HG03565 (cell line): ENCODE measurements at regions not wholly inside any gene's neighbourhood (a gene's known extent, or its start where the extent isn't known, plus 50 kb on each side); places are given as distances from the start of the nearest gene placed in this dataset.

Source experiments
- ATAC-seq: cut with Tn5 transposase; IDR thresholded peaks from one replicate; pipeline ENCODE4 v1.9.1; 2021; ENCODE audit warnings: mild to moderate bottlenecking, moderate library complexity; ENCODE audit not compliant: unreplicated experiment

GRCh38 chr9:99361817-99362216 is 139.7 kb downstream of the SEC61B start:
- ATAC-seq: no peak

DNA sequence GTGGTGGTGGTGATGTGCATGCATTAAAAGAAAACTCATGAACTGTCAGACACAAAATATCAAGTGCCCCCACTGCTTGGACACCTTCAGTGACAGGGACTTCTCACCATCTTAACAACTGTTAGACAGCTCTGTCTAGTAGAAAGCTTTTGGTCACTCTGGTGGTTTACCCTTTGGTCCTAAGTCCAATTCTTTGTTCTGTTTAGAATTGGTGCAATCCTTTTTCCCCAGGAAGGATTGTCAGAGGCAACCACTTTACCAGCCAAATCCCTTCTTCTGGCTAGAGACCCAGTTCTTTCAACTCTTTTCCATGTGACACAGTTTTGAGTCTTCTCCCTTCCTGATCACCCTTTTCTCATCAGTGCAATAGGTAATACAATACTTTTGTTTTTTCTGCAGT is 140.2 kb downstream of the SEC61B start:
- ATAC-seq: no peak

DNA sequence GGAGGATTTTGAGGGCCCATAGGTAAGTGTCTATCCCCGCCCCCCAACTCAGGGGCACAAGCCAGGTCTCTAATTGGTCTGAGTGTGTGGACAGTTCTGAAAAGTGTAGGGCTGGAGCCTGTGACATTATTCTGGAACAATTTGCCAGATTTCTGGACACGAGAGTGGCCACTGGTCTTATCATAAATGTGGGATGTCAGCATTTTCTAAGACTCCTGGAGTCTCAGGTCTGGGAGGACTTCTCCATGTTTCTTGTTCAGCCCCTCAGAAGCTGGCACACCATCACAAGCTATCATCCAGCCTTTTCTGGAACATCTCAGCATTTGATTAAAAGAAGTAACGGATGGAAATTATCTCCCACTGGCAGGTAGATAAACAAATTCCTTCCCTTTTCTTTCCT is 141.4 kb downstream of the SEC61B start:
- ATAC-seq: no peak

DNA sequence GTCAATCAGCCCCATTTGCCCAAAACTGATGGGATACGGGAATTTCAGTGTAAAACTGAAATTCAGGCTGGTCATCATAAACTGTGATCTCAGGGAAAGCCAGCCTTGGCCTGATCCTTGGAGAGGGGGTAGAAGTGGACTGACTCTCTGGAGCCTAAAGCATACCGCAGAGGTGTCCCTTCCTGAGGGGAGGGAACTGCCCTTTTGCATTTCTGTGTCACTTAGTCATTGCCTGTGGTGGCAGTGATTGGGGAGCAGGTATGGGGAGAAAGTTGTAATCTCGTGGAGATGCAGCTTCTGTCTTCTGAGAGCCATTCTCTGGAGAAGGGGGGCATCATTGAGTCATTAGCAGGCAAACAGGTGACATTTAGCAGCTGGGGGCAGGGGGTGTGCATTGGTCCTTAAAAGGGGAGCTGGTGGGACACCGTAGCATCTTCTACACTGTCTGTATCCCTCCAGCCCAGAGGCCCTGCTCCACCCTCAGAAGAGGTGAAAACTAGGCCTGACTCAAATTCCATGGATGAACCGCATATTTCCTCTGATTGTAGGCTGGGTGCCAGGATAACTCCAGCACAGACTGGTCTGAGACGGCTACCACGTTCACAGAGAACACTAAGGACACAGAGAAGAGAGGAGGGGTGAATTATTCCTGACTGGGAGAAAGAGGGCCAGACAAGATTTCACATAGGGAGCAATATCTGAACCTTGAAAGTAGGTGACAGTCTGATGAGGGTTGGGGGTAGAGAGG is 143.3 kb downstream of the SEC61B start:
- ATAC-seq: no peak

DNA sequence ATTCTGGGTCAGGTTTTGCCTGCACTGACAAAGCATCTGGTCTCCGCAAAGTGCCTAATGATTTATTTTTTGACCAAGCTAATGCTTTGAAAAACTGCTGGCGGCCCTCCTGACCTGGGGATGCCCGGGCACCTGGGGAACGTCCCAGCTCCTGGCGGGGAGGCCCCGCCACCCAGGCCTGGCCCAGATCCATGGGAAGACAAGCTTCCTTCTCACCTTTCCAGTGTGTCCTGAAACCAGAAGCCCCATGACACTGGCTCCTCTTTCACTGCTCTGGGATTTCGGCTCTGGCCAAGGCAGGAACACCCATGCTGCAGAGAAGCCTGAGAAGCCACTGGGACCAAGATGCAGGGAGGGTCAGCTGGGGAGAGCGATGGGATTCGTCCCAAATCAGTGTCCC is 144.1 kb downstream of the SEC61B start:
- no peak for ATAC-seq

DNA sequence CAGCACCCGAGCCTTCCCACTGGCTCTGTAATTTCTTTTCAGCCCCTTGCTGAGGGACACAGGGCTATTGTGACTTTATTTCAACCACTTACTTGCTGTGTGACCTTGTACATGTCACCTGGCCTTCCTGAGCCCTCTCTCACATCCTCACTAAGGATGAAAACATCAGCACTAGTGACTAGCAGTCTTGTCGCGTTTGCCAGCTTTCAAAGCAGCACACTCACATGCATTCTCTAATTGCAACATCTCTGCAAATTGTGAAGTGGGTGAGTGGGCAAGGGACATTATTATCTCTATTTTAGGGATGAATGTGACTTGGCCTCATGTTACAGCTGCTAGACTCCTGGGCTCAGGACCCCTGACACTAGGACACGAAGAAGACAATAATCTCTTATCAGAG is 144.5 kb downstream of the SEC61B start:
- ATAC-seq: no peak

DNA sequence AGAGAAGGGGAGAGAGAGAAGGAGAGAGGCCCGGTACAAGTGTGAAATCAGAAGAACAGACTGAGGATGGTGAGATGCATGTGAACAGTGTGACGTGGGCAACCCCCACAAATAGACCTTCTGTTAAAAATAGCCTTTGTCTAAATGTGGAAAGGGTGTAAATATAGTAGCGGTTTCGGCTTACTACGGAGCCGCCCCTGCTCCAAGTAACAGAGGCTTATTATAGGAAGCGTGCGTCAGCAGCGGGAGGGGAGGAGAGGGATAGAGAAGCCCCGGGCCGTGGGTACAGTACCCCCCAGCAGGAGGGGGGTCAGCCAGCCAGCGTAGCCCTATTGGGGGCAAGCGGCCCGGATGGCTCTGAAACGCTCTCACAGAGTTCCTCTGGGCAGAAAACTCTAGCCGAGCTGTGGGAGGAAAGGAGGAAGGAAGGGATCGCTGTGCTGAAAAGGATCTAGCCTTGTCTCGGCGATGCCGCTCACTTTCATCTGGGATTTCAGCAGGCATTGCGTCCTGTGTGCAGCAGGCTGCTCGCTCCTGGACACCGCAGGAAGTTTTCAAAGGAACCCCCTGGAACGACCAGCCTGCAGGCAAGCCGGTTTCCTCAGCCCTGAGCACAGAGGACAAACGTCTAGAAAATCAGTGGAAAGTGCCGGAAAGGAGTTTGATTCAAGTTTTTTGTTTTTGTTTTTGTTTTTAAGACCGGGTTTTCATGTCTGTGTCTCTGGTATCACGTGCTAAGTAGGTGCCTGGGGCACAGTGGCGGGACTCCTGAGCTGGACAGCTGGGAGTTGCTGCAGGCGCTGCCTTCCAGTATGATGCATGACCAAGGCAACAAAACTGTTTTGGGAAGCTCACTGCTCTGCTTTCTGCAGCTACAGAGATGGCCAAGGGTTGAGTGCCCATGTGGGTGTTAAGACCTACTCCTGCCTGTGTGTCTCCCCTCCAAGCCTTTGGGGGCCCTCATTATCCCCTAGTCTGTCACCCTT is 146.6 kb downstream of the SEC61B start:
- ATAC-seq: peak; percentile 52

GRCh38 chr9:99369327-99369722 is 147.2 kb downstream of the SEC61B start:
- ATAC-seq: no peak

DNA sequence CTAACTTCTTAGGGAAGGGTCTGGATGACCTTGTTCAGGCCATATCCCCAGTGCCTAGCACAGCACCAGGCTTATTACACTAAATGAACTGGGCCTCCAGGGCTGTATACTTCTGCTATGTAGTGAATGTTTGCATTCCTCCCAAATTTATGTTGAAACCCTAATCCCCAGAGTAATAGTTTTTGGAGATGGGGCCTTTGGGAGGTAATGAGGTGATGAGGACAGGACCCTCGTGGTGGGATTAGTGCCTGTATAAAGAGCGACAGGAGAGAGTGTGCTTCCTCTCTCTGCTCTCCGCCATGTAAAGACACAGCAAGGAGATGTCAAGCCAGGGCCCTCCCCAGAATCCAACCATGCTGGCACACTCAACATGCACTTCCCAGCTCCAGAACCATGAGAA is 148.3 kb downstream of the SEC61B start:
- ATAC-seq: no peak

DNA sequence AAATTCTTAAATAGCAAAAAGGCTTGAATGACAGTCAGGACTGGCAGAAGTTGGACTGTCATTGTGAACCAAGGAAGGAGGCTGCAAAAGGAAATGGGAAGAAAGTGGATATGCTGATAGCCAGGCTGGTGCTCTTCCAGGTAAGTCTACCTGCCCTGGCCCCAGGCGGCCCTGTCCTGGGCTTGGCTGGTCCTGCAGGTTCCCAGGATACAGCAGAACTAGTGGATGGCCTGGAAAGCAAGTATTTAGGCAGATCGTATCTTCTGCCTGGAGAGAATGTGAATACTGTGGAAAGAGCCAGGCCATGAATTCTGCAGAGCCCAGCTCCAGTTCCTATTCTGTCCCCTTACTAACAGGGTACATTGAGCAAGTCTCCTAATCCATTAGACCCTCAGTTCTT is 149.3 kb downstream of the SEC61B start:
- no peak for ATAC-seq

GRCh38 chr9:99373912-99374311 is 151.8 kb downstream of the SEC61B start:
- no peak for ATAC-seq

DNA sequence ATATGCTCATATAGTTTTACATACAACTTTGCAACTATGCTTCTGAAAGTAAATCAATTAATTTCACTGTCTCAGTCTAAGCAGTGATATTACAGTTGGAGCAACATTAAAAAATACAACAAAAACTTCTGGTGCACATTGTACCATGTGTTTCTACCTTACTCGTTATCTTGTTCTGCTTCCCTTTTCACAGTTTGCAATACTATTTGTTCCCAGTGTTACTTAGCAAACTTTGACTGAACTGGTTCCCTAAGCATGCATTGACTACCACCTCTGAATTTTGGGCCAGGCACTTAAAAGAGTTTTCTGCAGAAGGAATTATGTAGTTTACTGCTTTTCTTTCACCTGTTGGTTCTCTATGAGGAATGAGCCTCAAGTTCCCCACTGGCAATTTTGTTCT is 152.7 kb downstream of the SEC61B start:
- ATAC-seq: no peak

- ATAC-seq: no peak
Observed at GRCh38 chr9:99375481-99375880, 153.4 kb downstream of the SEC61B start.

DNA sequence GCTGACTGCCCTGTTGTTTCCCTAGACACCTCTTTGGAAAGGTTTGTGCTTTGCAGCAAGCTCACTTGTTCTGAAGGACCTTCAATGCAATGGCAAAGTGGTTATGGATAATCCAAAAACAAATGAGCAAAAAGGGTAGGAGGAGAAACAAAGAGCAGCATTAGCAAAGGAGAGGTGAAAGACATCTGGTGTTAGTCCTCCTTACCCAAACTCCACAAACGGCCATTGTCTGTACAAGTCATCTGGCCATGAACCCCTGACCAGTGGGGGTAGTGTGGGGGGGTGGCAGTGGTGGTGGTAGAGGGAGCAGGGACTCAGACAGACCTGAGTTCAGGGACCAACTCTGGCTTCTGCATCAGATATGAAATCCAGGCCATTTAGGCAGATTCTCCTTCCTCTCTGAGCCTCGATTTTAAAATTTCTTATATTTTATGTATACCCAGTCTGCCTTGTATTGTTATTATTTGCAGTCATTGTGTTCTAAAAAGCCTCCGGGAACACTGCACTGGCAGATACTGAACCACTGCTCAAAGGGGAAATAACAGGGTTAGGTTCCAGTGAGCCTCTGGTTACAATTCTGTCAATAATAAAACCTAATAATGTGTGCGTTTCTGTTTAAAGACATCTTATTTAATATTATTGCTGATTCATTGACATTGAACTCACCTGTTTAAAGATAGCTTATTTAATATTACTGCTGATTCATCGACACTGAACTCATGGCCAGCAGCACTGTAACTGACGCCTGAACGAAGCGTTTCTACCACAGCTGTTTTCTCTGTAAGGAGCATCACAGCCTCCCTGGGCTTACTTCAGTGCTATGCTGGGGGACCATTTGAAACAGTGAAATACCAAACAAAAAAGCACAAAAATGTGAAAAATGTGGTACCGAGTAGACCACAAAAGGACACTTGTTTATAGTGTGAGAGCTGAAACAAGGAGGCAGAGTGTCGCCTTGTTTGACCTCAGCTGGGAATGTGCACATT is 156.0 kb downstream of the SEC61B start:
- no peak for ATAC-seq

GRCh38 chr9:99383536-99383935 is 161.5 kb downstream of the SEC61B start:
- ATAC-seq: no peak

DNA sequence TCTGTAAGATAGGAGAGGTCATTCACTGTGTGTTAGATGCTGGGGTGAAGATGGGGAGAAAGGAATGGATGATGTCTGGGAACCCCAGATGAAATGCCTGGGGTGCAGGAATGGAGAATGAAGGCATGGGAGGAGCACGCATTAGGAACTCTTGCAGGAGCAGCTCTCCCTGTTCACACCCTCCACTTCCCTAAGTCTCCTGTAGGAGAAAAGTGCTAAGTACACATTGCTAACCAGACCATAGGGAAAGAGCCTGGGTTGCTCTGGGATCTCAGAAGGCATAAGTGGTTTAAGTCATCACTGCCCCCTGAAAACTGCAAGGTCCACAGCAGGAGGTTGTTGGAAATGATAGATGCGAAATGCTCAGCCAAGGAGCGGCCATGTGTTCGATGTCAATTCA is 163.1 kb downstream of the SEC61B start:
- ATAC-seq: no peak

DNA sequence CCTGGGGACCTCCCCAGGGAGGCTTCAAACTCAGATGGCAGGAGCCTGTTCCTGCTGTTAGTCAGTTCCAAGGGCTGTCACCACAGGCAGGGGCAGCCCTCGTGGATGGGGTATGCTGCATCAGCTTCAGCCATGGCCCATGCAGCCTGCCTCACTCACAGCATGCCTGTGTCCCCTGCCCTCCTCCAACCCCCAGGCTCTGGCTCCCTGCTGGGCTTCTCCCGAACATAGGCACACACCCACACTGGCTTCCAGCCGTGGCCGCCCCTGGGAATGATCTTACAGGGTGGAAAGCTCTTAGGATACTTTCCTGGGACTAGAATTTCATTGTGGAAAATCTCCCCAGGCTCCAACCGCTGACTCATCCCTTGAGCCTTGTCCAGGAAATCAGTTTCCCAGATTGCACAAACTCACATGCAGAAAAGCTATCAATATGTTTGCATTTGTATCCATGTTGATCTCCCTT is 163.8 kb downstream of the SEC61B start:
- ATAC-seq: no peak

GRCh38 chr9:99387431-99387830 is 165.3 kb downstream of the SEC61B start:
- no peak for ATAC-seq

GRCh38 chr9:99389087-99390033 is 167.3 kb downstream of the SEC61B start:
- no peak for ATAC-seq
